ENCODE measurements at regions not wholly inside any gene's neighbourhood (a gene's known extent, or its start where the extent isn't known, plus 50 kb on each side); places are given as distances from the start of the nearest gene placed in this dataset.

DNA sequence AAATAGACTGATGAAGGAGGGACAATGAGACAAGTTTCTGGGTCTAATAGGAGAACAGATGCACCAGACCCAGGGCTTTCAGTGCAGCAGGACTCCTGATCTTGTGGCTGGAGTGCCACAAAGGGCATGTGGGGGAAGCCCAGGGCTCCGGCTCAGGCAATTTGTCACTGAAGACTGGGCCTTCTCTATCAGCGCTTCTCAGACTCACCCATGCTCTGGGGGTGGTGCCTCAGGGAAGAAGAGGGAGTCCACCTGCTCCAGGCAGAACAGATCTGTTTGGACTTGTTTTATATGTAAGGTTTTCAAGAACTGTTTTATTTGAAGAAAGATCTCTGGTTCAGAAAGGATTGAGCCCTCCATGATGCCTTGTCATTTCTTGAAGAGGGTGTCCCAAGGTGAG lies 112.4 kb upstream of the TLE3 start:
- no peak overlapping the region for H3K4me3 ChIP-seq (ENCODE audit: low read depth, low read length)
- TF ChIP-seq, protein P1, sequence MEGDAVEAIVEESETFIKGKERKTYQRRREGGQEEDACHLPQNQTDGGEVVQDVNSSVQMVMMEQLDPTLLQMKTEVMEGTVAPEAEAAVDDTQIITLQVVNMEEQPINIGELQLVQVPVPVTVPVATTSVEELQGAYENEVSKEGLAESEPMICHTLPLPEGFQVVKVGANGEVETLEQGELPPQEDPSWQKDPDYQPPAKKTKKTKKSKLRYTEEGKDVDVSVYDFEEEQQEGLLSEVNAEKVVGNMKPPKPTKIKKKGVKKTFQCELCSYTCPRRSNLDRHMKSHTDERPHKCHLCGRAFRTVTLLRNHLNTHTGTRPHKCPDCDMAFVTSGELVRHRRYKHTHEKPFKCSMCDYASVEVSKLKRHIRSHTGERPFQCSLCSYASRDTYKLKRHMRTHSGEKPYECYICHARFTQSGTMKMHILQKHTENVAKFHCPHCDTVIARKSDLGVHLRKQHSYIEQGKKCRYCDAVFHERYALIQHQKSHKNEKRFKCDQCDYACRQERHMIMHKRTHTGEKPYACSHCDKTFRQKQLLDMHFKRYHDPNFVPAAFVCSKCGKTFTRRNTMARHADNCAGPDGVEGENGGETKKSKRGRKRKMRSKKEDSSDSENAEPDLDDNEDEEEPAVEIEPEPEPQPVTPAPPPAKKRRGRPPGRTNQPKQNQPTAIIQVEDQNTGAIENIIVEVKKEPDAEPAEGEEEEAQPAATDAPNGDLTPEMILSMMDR (IDR thresholded peaks at IDR 0.05; ENCODE audit: borderline replicate concordance, insufficient read depth, low read depth, low read length), result no peak

DNA sequence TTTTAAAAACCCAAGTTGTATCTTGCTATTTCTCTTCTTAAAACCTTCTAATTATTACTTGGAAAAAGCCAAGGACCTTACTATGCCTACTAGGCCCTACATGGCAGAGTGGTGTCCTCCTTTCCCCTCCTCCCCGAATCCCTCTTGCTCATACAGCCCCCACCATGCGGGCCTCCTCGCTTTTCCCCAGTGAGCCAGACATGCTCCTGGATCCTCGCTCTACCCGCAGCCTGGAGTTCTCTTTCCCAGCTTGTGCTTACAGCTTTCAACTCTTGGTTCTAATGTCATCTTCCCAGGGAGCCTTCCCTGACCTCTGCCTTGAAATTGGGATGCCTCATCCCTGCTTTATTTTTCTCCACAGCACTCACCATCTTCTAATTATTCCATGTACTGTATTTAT lies 111.8 kb upstream of the TLE3 start:
- TF ChIP-seq, protein P1 (IDR thresholded peaks at IDR 0.05; ENCODE audit: borderline replicate concordance, insufficient read depth, low read depth, low read length), result no peak
- no peak overlapping the region for H3K4me3 ChIP-seq (ENCODE audit: low read depth, low read length)

DNA sequence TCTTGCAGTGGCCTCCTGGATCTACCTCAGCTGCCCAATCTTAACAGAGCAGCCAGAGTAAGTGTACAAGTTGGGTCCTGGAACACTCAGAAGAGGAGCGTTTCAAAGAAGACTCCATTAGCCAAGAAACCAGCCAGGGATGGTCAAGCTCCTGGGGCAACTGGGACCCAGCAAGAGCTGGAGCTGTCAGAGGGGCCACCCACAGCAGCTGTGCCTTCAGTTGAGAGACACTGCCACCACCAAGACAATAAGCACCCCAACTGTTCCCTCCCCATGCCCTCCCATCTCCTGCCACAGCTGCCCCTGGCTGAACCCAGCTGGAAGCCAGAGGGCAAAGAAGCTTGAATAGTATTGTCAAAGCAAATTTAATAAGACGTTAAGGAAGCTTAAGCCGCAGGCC lies 110.6 kb upstream of the TLE3 start:
- TF ChIP-seq, protein P1 (IDR thresholded peaks at IDR 0.05; ENCODE audit: borderline replicate concordance, insufficient read depth, low read depth, low read length), result no peak
- H3K4me3 ChIP-seq (ENCODE audit: low read depth, low read length), result no peak overlapping the region

DNA sequence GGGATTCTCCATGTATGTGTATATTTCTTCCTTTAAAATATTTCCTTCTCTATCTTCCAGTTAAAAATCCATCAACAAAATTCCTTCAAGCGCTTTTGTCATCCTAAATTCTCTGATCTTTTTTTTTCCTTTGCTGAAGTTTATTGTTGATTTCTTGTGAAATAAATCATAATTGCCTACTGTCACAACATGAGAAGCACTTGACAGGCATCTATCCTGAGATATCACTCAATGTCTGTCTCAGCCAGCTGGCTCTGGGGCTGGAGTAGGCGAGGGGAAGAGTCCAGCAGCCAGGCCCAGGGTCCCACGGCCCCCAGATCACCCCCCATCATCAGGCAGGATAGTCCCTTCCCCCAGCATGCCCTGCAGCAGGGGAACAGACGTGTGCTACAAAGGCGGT lies 109.0 kb upstream of the TLE3 start:
- H3K4me3 ChIP-seq (ENCODE audit: low read depth, low read length), result no peak overlapping the region
- TF ChIP-seq, protein P1 (IDR thresholded peaks at IDR 0.05; ENCODE audit: borderline replicate concordance, insufficient read depth, low read depth, low read length), result no peak

DNA sequence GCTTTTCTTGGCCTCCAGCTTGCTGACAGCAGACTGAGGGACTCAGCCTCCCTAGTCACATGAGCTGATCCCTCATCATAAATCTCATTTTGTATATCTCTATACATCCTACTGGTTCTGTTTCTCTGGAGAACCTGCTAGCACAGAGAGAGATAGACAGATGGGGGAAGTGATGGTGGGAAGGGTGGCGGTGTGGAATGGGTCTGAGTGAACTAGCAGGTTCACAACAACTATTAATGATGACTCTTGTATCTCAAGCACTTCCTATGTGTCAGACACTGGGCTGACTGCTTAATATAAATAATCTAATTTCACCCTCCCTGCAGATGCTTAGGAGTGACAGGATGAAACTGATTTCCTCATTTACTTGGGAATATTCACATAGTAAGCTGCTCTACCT lies 106.9 kb upstream of the TLE3 start:
- TF ChIP-seq, protein P1 (IDR thresholded peaks at IDR 0.05; ENCODE audit: borderline replicate concordance, insufficient read depth, low read depth, low read length), result no peak
- H3K4me3 ChIP-seq (ENCODE audit: low read depth, low read length), result no peak overlapping the region

GRCh38 chr15:70203981-70204560 lies 106.4 kb upstream of the TLE3 start:
- TF ChIP-seq, protein P1 (IDR thresholded peaks at IDR 0.05; ENCODE audit: borderline replicate concordance, insufficient read depth, low read depth, low read length), result no peak

GRCh38 chr15:70202756-70203155 lies 105.0 kb upstream of the TLE3 start:
- TF ChIP-seq, protein P1 (IDR thresholded peaks at IDR 0.05; ENCODE audit: borderline replicate concordance, insufficient read depth, low read depth, low read length), result no peak
- H3K4me3 ChIP-seq (ENCODE audit: low read depth, low read length), result no peak overlapping the region

More at GRCh38 chr15:70203981-70204560, 106.4 kb upstream of the TLE3 start:
- H3K4me3 ChIP-seq (ENCODE audit: low read depth, low read length), result no peak overlapping the region

Measured in GM12875 (cell line).